ENCODE measurements at regions not wholly inside any gene's neighbourhood (a gene's known extent, or its start where the extent isn't known, plus 50 kb on each side); places are given as distances from the start of the nearest gene placed in this dataset.

DNA sequence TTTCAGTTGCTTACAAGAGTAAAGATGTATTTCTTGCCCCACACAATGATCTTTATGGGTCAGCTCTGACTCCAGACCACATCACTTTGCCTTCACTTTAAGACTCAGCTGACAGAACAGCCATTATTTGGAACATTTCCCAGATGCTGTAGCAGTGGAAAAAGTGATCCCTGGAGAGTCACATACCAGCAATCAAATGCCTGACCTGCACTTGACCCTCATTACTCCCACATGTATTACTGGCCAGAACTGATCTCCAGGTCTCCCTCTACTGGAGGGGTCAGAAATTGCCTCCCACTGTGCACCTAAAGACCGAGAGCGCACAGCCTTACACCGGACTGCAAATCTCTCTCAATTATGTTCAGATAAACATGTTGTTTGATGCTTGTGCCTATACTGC lies 88.6 kb upstream of the ZNF385D start:
- Histone ChIP-seq H3K79me2 (ENCODE audit: control insufficient read depth, insufficient read depth, low read length) (no peaks in the 10 kb centered on the region), H3K4me3 (no peak overlapping the region), H2AFZ (ENCODE audit: low read depth, low read length) (no peak overlapping the region), H3K27ac (ENCODE audit: extremely low read depth, low read depth, low read length) (no peak overlapping the region), H4K20me1 (replicated peaks; ENCODE audit: control insufficient read depth, insufficient read depth, low read length) (no peaks in the 10 kb centered on the region), H3K9ac (ENCODE audit: insufficient read depth in 1 of 2, low read depth in 2 of 2, low read length in 2 of 2) (no peak overlapping the region), H3K36me3 (ENCODE audit: control insufficient read depth, insufficient read depth, low read length) (no peaks in the 10 kb centered on the region), H3K27me3 (ENCODE audit: control insufficient read depth in 2 of 2, insufficient read depth in 2 of 2, low read length in 2 of 2) (no peaks in the 10 kb centered on the region), H3K4me2 (ENCODE audit: insufficient read depth, low read length) (no peak overlapping the region), H3K9me1 (ENCODE audit: control insufficient read depth, insufficient read depth, low read length) (no peaks in the 10 kb centered on the region), H3K9me3 (replicated peaks; ENCODE audit: control insufficient read depth, insufficient read depth, low read depth, low read length) (no peaks in the 10 kb centered on the region), H3K4me1 (replicated peaks in 1 of 2; ENCODE audit: control insufficient read depth in 2 of 2, insufficient read depth in 2 of 2, low read length in 2 of 2) (no peaks in the 10 kb centered on the region)
- ATAC-seq: peak; percentile 83
- POLR2A ChIA-PET: interaction anchor here (0.6 kb wide), 1 partner anchor 680 kb away, joined by 3 read pairs; no protein-coding TSS in a partner anchor
- WGBS (ENCODE audit: insufficient coverage, low coverage, missing lambda C conversion rate): 33% methylated on average over 3 of the region's 3 CpGs
- TF ChIP-seq NUFIP1 (IDR thresholded peaks at IDR 0.05; ENCODE audit: partially characterized antibody) (no peak), SMC3 (conservative IDR thresholded peaks at IDR 0.05; ENCODE audit: insufficient read depth, low read depth, low read length) (0 out of 2 replicates have a peak, but pooled peaks have one; percentile 26), MYNN (IDR thresholded peaks at IDR 0.05) (no peak), MYNN (CRISPR knock-in tag; IDR thresholded peaks at IDR 0.05) (no peak), RAD21 (CRISPR knock-in tag; conservative IDR thresholded peaks at IDR 0.05 in 1 of 2, IDR thresholded peaks at IDR 0.05 in 1 of 2) (peak in 1 of 2 experiments; percentile 17; a peak in 1 of 4 replicates)
- TF ChIP-seq, protein P1, sequence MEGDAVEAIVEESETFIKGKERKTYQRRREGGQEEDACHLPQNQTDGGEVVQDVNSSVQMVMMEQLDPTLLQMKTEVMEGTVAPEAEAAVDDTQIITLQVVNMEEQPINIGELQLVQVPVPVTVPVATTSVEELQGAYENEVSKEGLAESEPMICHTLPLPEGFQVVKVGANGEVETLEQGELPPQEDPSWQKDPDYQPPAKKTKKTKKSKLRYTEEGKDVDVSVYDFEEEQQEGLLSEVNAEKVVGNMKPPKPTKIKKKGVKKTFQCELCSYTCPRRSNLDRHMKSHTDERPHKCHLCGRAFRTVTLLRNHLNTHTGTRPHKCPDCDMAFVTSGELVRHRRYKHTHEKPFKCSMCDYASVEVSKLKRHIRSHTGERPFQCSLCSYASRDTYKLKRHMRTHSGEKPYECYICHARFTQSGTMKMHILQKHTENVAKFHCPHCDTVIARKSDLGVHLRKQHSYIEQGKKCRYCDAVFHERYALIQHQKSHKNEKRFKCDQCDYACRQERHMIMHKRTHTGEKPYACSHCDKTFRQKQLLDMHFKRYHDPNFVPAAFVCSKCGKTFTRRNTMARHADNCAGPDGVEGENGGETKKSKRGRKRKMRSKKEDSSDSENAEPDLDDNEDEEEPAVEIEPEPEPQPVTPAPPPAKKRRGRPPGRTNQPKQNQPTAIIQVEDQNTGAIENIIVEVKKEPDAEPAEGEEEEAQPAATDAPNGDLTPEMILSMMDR (IDR thresholded peaks at IDR 0.05 in 2 of 3, conservative IDR thresholded peaks at IDR 0.05 in 1 of 3; ENCODE audit: insufficient read depth in 2 of 3, low read depth in 1 of 3, low read length in 3 of 3): peak; percentile 36 to 61 (median 36); a peak in 5 of 6 replicates
- TF ChIP-seq, protein P2, sequence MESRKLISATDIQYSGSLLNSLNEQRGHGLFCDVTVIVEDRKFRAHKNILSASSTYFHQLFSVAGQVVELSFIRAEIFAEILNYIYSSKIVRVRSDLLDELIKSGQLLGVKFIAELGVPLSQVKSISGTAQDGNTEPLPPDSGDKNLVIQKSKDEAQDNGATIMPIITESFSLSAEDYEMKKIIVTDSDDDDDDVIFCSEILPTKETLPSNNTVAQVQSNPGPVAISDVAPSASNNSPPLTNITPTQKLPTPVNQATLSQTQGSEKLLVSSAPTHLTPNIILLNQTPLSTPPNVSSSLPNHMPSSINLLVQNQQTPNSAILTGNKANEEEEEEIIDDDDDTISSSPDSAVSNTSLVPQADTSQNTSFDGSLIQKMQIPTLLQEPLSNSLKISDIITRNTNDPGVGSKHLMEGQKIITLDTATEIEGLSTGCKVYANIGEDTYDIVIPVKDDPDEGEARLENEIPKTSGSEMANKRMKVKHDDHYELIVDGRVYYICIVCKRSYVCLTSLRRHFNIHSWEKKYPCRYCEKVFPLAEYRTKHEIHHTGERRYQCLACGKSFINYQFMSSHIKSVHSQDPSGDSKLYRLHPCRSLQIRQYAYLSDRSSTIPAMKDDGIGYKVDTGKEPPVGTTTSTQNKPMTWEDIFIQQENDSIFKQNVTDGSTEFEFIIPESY (CRISPR knock-in tag; IDR thresholded peaks at IDR 0.05): no peak
- TF ChIP-seq, protein P3, sequence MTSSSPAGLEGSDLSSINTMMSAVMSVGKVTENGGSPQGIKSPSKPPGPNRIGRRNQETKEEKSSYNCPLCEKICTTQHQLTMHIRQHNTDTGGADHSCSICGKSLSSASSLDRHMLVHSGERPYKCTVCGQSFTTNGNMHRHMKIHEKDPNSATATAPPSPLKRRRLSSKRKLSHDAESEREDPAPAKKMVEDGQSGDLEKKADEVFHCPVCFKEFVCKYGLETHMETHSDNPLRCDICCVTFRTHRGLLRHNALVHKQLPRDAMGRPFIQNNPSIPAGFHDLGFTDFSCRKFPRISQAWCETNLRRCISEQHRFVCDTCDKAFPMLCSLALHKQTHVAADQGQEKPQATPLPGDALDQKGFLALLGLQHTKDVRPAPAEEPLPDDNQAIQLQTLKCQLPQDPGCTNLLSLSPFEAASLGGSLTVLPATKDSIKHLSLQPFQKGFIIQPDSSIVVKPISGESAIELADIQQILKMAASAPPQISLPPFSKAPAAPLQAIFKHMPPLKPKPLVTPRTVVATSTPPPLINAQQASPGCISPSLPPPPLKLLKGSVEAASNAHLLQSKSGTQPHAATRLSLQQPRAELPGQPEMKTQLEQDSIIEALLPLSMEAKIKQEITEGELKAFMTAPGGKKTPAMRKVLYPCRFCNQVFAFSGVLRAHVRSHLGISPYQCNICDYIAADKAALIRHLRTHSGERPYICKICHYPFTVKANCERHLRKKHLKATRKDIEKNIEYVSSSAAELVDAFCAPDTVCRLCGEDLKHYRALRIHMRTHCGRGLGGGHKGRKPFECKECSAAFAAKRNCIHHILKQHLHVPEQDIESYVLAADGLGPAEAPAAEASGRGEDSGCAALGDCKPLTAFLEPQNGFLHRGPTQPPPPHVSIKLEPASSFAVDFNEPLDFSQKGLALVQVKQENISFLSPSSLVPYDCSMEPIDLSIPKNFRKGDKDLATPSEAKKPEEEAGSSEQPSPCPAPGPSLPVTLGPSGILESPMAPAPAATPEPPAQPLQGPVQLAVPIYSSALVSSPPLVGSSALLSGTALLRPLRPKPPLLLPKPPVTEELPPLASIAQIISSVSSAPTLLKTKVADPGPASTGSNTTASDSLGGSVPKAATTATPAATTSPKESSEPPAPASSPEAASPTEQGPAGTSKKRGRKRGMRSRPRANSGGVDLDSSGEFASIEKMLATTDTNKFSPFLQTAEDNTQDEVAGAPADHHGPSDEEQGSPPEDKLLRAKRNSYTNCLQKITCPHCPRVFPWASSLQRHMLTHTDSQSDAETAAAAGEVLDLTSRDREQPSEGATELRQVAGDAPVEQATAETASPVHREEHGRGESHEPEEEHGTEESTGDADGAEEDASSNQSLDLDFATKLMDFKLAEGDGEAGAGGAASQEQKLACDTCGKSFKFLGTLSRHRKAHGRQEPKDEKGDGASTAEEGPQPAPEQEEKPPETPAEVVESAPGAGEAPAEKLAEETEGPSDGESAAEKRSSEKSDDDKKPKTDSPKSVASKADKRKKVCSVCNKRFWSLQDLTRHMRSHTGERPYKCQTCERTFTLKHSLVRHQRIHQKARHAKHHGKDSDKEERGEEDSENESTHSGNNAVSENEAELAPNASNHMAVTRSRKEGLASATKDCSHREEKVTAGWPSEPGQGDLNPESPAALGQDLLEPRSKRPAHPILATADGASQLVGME (CRISPR knock-in tag; IDR thresholded peaks at IDR 0.05): no peak
- no peak for FAIRE-seq
- BruUV-seq (replicated peaks): no TSS peak
- CTCF ChIA-PET (ENCODE audit: low intra/inter-chr PET ratio): no interaction called here
- peak; percentile 34 to 57 (median 46) for DNase-seq (ENCODE audit: extremely low read depth in 1 of 4, low spot score in 3 of 4)
- in situ Hi-C loops (cut with MboI): no loop called here
- intact Hi-C loops (cut with micrococcal nuclease): no loop called here
